Subcutaneous abdominal adipose tissue (tissue), 5 donors: ENCODE measurements at regions not wholly inside any gene's neighbourhood (a gene's known extent, or its start where the extent isn't known, plus 50 kb on each side); places are given as distances from the start of the nearest gene placed in this dataset.

ENCODE experiments used
- H3K27ac ChIP-seq: one replicate; pipeline ENCODE4 v1.7.0; 2013; ENCODE audit warnings: low read depth, mild to moderate bottlenecking, inconsistent platforms, low read length, moderate library complexity
- H3K27me3 ChIP-seq, 5 donors: one replicate each; pipeline ENCODE4 v1.7.0; 2013; ENCODE audit warnings: low read length in 5 of 5, inconsistent platforms in 1 of 5; ENCODE audit not compliant: control insufficient read depth in 5 of 5, insufficient read depth in 4 of 5
- H3K36me3 ChIP-seq, 5 donors: one replicate each; pipeline ENCODE4 v1.7.0; 2013; ENCODE audit warnings: low read length in 5 of 5; ENCODE audit not compliant: control insufficient read depth in 5 of 5, insufficient read depth in 5 of 5
- H3K4me1 ChIP-seq, 5 donors: one replicate each; pipeline ENCODE4 v1.7.0; 2013; ENCODE audit warnings: low read length in 5 of 5, mild to moderate bottlenecking in 3 of 5, moderate library complexity in 1 of 5; ENCODE audit not compliant: control insufficient read depth in 5 of 5, insufficient read depth in 5 of 5
- H3K4me3 ChIP-seq, 5 donors: one replicate each; pipeline ENCODE4 v1.7.0; 2013; ENCODE audit warnings: low read length in 5 of 5, low read depth in 1 of 5
- H3K9ac ChIP-seq, 5 donors: one replicate each; pipeline ENCODE4 v1.7.0; 2013; ENCODE audit warnings: low read length in 5 of 5, mild to moderate bottlenecking in 4 of 5, moderate library complexity in 3 of 5
- H3K9me3 ChIP-seq, 5 donors: one replicate each; pipeline ENCODE4 v1.7.0; 2013; ENCODE audit warnings: low read length in 5 of 5; ENCODE audit not compliant: control insufficient read depth in 5 of 5
- donor health status: healthy.
- donor health status: healthy.
- donor health status: healthy.
- donor health status: healthy.
- donor health status: healthy.

GRCh38 chr9:3161912-3162311 lies 318.0 kb upstream of the PUM3 start:
- no peaks in the 10 kb centered on the region for H3K36me3 ChIP-seq
- H3K9me3 ChIP-seq = peaks cover 0 to 4% (median 3%) of the 10 kb centered on the region in 5 donors
- H3K4me3 ChIP-seq = no peak overlapping the region
- H3K4me1 ChIP-seq = no peaks in the 10 kb centered on the region
- H3K27me3 ChIP-seq = no peaks in the 10 kb centered on the region
- no peak overlapping the region for H3K9ac ChIP-seq
- H3K27ac ChIP-seq = no peak overlapping the region

GRCh38 chr9:3157011-3157410 lies 313.1 kb upstream of the PUM3 start:
- H3K27me3 ChIP-seq = no peaks in the 10 kb centered on the region
- no peak overlapping the region for H3K4me3 ChIP-seq
- H3K27ac ChIP-seq = no peak overlapping the region
- H3K4me1 ChIP-seq = no peaks in the 10 kb centered on the region
- H3K9ac ChIP-seq = no peak overlapping the region
- H3K36me3 ChIP-seq = no peaks in the 10 kb centered on the region
- peaks cover 0 to 4% (median 3%) of the 10 kb centered on the region in 5 donors for H3K9me3 ChIP-seq

GRCh38 chr9:3151672-3152576 lies 308.0 kb upstream of the PUM3 start:
- Histone ChIP-seq H3K27me3 (no peaks in the 10 kb centered on the region), H3K4me3 (no peak overlapping the region), H3K9ac (no peak overlapping the region), H3K36me3 (no peaks in the 10 kb centered on the region), H3K4me1 (peaks cover 0 to 5% (median 0%) of the 10 kb centered on the region in 5 donors), H3K27ac (no peak overlapping the region), H3K9me3 (no peaks in the 10 kb centered on the region)

- Histone ChIP-seq H3K9me3 (no peaks in the 10 kb centered on the region), H3K36me3 (no peaks in the 10 kb centered on the region), H3K27ac (no peak overlapping the region), H3K9ac (no peak overlapping the region), H3K4me1 (peaks cover 0 to 5% (median 0%) of the 10 kb centered on the region in 5 donors), H3K27me3 (no peaks in the 10 kb centered on the region), H3K4me3 (no peak overlapping the region)
These were observed 306.2 kb upstream of the PUM3 start for GRCh38 chr9:3150074-3150473.

GRCh38 chr9:3138231-3139229 lies 294.6 kb upstream of the PUM3 start:
- Histone ChIP-seq H3K27me3 (no peaks in the 10 kb centered on the region), H3K9ac (no peak overlapping the region), H3K36me3 (no peaks in the 10 kb centered on the region), H3K4me1 (peaks cover 0 to 12% (median 3%) of the 10 kb centered on the region in 5 donors), H3K9me3 (peaks cover 0 to 3% (median 0%) of the 10 kb centered on the region in 5 donors), H3K27ac (peak overlapping the region; percentile 38), H3K4me3 (no peak overlapping the region)

DNA sequence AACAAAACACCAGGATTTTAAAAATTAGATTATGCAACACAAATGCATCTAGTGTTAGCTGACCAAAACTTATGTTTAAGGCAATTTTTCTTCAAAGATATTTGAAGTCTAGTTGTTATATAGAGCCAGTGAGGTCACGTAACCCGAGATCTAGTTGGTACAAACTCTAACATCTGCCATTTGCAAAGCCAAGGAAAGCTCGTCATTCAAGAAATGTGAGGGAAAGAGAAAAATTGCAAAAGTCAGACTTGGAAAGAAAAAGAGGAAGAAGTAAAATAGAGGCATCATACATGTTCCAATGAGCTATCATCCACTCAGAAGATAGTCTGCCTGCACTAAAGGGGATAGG lies 293.4 kb upstream of the PUM3 start:
- Histone ChIP-seq H3K9ac (no peak overlapping the region), H3K36me3 (no peaks in the 10 kb centered on the region), H3K27ac (no peak overlapping the region), H3K9me3 (peaks cover 0 to 3% (median 0%) of the 10 kb centered on the region in 5 donors), H3K27me3 (no peaks in the 10 kb centered on the region), H3K4me3 (no peak overlapping the region), H3K4me1 (peaks cover 0 to 12% (median 3%) of the 10 kb centered on the region in 5 donors)

DNA sequence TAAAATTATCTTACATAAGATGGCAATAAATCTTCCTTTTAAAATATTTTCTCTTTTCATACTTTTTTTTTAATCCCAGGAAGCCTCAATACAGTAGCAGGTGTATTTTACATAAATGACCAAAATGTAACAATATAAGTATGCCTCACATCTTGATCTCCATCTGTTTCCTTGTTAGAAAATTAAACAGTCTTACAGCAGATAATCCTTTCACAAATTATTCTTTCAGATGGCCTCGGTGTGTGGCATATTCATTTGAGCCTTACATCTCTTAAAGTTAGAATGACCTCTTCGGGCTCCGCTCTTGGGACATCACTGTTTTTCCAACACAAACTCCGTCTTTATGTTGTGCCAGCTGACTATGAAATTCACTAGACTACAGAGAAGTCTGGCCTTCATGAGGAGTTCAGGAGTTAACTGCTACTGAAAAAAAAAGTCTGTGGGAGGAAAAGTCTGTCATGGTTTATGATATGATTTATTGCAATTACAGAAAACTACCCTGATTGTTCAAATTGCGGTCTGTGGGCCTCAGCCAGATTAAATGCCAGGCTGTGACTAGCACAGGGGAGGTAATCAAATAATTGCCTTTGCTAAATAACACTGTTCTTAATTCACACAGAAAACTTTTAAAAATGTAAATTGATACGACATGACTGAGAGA lies 292.9 kb upstream of the PUM3 start:
- H3K9ac ChIP-seq = no peak overlapping the region
- peaks cover 0 to 3% (median 0%) of the 10 kb centered on the region in 5 donors for H3K9me3 ChIP-seq
- H3K27me3 ChIP-seq = no peaks in the 10 kb centered on the region
- no peak overlapping the region for H3K27ac ChIP-seq
- no peaks in the 10 kb centered on the region for H3K36me3 ChIP-seq
- H3K4me1 ChIP-seq = peaks cover 0 to 12% (median 3%) of the 10 kb centered on the region in 5 donors
- no peak overlapping the region for H3K4me3 ChIP-seq

DNA sequence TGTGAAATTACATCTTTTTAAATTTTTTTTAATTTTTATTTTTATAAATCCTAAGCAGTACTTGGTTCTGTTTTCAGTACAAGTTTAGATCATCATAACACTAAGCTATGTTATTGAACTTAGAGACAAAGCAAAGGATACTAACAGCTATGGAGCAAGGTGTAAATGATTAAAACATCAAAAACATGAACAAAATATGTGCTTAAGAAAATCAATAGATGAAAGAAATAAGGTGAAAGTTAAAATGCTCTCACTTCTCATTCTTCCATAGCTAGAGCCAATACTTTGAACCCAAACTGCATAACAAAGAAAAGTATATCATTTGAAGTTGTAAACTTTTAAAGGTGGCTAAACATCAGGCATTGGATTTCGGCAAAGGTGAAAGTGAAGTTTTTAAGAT lies 292.3 kb upstream of the PUM3 start:
- H3K4me3 ChIP-seq = no peak overlapping the region
- H3K36me3 ChIP-seq = no peaks in the 10 kb centered on the region
- no peak overlapping the region for H3K9ac ChIP-seq
- H3K27ac ChIP-seq = no peak overlapping the region
- H3K4me1 ChIP-seq = peaks cover 0 to 12% (median 3%) of the 10 kb centered on the region in 5 donors
- peaks cover 0 to 3% (median 0%) of the 10 kb centered on the region in 5 donors for H3K9me3 ChIP-seq
- no peaks in the 10 kb centered on the region for H3K27me3 ChIP-seq

DNA sequence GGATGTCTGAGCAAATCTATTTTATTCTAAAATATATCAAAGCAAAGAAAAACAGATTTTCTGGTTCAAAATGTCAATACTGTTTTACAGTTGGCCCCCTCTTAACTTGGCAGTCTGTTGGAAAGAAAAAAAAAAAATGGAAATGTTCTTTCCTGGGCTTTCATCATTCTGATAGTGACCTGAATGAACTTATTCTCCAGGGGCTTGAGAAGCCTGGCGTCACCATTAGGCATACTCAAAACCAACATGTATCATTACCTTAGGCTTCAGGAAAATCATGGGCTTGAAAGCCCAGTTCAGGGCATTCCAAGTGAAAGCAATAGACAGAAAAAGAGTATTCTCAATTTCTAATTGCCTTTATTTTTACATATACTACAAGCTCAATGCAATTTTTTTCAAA lies 283.7 kb upstream of the PUM3 start:
- H3K27ac ChIP-seq = no peak overlapping the region
- H3K27me3 ChIP-seq = no peaks in the 10 kb centered on the region
- H3K36me3 ChIP-seq = no peaks in the 10 kb centered on the region
- H3K4me3 ChIP-seq = no peak overlapping the region
- H3K9ac ChIP-seq = no peak overlapping the region
- peaks cover 0 to 11% (median 8%) of the 10 kb centered on the region in 5 donors for H3K4me1 ChIP-seq
- no peaks in the 10 kb centered on the region for H3K9me3 ChIP-seq
